ENCODE measurements at regions not wholly inside any gene's neighbourhood (a gene's known extent, or its start where the extent isn't known, plus 50 kb on each side); places are given as distances from the start of the nearest gene placed in this dataset.

DNA sequence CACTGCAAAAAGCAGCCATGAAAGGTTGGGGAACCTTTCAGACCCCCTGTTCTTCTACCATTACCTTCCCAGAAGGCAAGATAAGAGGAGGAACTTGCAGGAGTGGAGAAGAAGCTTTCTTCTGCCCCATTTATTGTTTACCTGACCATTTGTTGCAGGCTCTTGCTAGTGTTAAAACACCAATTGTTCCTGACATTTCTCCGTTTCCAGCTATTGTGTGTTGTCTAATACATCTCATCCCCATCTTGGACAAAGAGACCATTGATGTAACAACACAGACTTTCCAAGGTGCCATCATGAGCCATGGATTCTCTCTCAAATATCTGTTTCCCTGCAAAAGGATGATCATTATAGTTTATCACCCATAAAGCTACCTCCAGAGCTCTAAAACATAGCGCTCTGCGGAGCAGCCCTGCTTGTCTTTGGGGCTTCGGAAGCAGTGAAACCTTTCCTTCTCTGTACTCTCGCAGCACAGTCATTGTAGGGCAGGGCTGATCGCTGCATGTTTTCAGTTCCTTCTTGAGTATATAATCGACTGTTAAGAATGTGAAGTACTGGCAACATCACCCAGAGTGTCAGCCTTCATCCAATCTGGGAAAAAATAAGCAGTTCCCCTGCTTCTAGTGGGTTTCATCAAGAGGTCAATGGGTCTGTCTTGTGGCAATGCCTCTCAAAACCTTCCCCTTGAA lies 680.0 kb downstream of the SEMA5A start:
- TF ChIP-seq, protein P1, sequence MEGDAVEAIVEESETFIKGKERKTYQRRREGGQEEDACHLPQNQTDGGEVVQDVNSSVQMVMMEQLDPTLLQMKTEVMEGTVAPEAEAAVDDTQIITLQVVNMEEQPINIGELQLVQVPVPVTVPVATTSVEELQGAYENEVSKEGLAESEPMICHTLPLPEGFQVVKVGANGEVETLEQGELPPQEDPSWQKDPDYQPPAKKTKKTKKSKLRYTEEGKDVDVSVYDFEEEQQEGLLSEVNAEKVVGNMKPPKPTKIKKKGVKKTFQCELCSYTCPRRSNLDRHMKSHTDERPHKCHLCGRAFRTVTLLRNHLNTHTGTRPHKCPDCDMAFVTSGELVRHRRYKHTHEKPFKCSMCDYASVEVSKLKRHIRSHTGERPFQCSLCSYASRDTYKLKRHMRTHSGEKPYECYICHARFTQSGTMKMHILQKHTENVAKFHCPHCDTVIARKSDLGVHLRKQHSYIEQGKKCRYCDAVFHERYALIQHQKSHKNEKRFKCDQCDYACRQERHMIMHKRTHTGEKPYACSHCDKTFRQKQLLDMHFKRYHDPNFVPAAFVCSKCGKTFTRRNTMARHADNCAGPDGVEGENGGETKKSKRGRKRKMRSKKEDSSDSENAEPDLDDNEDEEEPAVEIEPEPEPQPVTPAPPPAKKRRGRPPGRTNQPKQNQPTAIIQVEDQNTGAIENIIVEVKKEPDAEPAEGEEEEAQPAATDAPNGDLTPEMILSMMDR (IDR thresholded peaks at IDR 0.05) = no peak
- TF ChIP-seq POLR2A (IDR thresholded peaks at IDR 0.05) = no peak
- TF ChIP-seq POLR2AphosphoS5 (IDR thresholded peaks at IDR 0.05) = no peak
